Endodermal cell (in vitro differentiated cells): ENCODE measurements at regions not wholly inside any gene's neighbourhood (a gene's known extent, or its start where the extent isn't known, plus 50 kb on each side); places are given as distances from the start of the nearest gene placed in this dataset.

Experiments used
- DNase-seq: peaks from one replicate; pipeline ENCODE4 v3.0.0-alpha.2; 2017
- H3K27ac ChIP-seq: 2 replicates; pipeline ENCODE4 v1.5.1; 2013; ENCODE audit warnings: mild to moderate bottlenecking, low read depth, low read length, moderate library complexity
- H3K27me3 ChIP-seq: 2 replicates; pipeline ENCODE4 v1.6.1; 2013; ENCODE audit warnings: mild to moderate bottlenecking, low read length, moderate library complexity; ENCODE audit not compliant: insufficient read depth, control insufficient read depth, poor library complexity, severe bottlenecking
- H3K36me3 ChIP-seq: 2 replicates; pipeline ENCODE4 v1.7.0; 2013; ENCODE audit warnings: mild to moderate bottlenecking, low read length, moderate library complexity; ENCODE audit not compliant: control insufficient read depth, insufficient read depth
- H3K4me1 ChIP-seq: one replicate; pipeline ENCODE4 v1.7.0; 2013; ENCODE audit warnings: low read length; ENCODE audit not compliant: control insufficient read depth, insufficient read depth
- H3K4me3 ChIP-seq: 2 replicates; pipeline ENCODE4 v1.5.1; 2013; ENCODE audit warnings: mild to moderate bottlenecking, low read length, moderate library complexity
- H3K9ac ChIP-seq: 2 replicates; pipeline ENCODE4 v1.6.1; 2013; ENCODE audit warnings: mild to moderate bottlenecking, low read length, moderate library complexity; ENCODE audit not compliant: poor library complexity, severe bottlenecking; ENCODE audit errors: extremely low read depth
- H3K9me3 ChIP-seq: 2 replicates; pipeline ENCODE4 v1.6.1; 2013; ENCODE audit warnings: mild to moderate bottlenecking, low read length, moderate library complexity; ENCODE audit not compliant: control insufficient read depth
- H3K27ac Mint-ChIP-seq: 2 replicates; pipeline ENCODE4 v1.8.0; 2020; ENCODE audit warnings: mixed read lengths
- H3K27me3 Mint-ChIP-seq: 2 replicates; pipeline ENCODE4 v1.8.0; 2021; ENCODE audit warnings: mild to moderate bottlenecking, mixed read lengths; ENCODE audit not compliant: insufficient read depth
- H3K36me3 Mint-ChIP-seq: 2 replicates; pipeline ENCODE4 v1.8.0; 2020; ENCODE audit warnings: low read depth, mixed read lengths
- H3K4me1 Mint-ChIP-seq: 2 replicates; pipeline ENCODE4 v1.8.0; 2020; ENCODE audit warnings: mixed read lengths
- H3K4me3 Mint-ChIP-seq: 2 replicates; pipeline ENCODE4 v1.8.0; 2020; ENCODE audit warnings: mild to moderate bottlenecking, moderate library complexity, mixed read lengths
- H3K9me3 Mint-ChIP-seq: 2 replicates; pipeline ENCODE4 v1.8.0; 2020; ENCODE audit warnings: mild to moderate bottlenecking, mixed read lengths
- WGBS, 2 experiments: methylation state at CpG; one replicate each; pipeline versions ENCODE4 v1.1.5 to v1.1.7; 2013; ENCODE audit warnings: missing lambda C conversion rate in 2 of 2, mixed read lengths in 1 of 2; ENCODE audit not compliant: insufficient coverage in 1 of 2, insufficient read length in 1 of 2; 5-methylcytosine and 5-hydroxymethylcytosine counted together
- TF ChIP-seq, protein P1 (sequence below): fragments of 200-600 bp; sonication (generic); conservative IDR thresholded peaks from 2 replicates; pipeline ENCODE4 v1.5.0; 2021; ENCODE audit warnings: antibody characterized with exemption, mild to moderate bottlenecking

GRCh38 chr13:111420113-111420876, 99.9 kb downstream of the TEX29 start:
- Histone ChIP-seq H3K27ac (no peak overlapping the region), H3K4me3 (no peak overlapping the region), H3K4me1 (no peaks in the 10 kb centered on the region), H3K36me3 (no peaks in the 10 kb centered on the region), H3K9me3 (no peaks in the 10 kb centered on the region), H3K9ac (no peak overlapping the region), H3K27me3 (no peaks in the 10 kb centered on the region)
- TF ChIP-seq, protein P1, sequence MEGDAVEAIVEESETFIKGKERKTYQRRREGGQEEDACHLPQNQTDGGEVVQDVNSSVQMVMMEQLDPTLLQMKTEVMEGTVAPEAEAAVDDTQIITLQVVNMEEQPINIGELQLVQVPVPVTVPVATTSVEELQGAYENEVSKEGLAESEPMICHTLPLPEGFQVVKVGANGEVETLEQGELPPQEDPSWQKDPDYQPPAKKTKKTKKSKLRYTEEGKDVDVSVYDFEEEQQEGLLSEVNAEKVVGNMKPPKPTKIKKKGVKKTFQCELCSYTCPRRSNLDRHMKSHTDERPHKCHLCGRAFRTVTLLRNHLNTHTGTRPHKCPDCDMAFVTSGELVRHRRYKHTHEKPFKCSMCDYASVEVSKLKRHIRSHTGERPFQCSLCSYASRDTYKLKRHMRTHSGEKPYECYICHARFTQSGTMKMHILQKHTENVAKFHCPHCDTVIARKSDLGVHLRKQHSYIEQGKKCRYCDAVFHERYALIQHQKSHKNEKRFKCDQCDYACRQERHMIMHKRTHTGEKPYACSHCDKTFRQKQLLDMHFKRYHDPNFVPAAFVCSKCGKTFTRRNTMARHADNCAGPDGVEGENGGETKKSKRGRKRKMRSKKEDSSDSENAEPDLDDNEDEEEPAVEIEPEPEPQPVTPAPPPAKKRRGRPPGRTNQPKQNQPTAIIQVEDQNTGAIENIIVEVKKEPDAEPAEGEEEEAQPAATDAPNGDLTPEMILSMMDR = no peak
- Mint-ChIP-seq H3K36me3 (no peaks in the 10 kb centered on the region), H3K27me3 (peaks cover 2% of the 10 kb centered on the region), H3K27ac (no peak overlapping the region), H3K9me3 (no peaks in the 10 kb centered on the region), H3K4me1 (no peaks in the 10 kb centered on the region), H3K4me3 (no peak overlapping the region)
- WGBS, 2 experiments = 87% methylated on average over 11 to 20 of the region's 20 CpGs
- DNase-seq = peak; percentile 32

GRCh38 chr13:111421216-111421615, 100.8 kb downstream of the TEX29 start:
- Histone ChIP-seq H3K4me1 (no peaks in the 10 kb centered on the region), H3K36me3 (no peaks in the 10 kb centered on the region), H3K4me3 (no peak overlapping the region), H3K9me3 (no peaks in the 10 kb centered on the region), H3K27ac (no peak overlapping the region), H3K27me3 (no peaks in the 10 kb centered on the region), H3K9ac (no peak overlapping the region)
- Mint-ChIP-seq H3K27me3 (peaks cover 2% of the 10 kb centered on the region), H3K4me3 (no peak overlapping the region), H3K4me1 (no peaks in the 10 kb centered on the region), H3K36me3 (no peaks in the 10 kb centered on the region), H3K9me3 (no peaks in the 10 kb centered on the region), H3K27ac (no peak overlapping the region)
- TF ChIP-seq, protein P1 = no peak
- peak; percentile 34 for DNase-seq
- 90 to 100% methylated on average over 3 to 11 of the region's 11 CpGs for WGBS, 2 experiments

GRCh38 chr13:111422348-111422747, 101.9 kb downstream of the TEX29 start:
- TF ChIP-seq, protein P1 = no peak
- H3K27me3 Mint-ChIP-seq = peaks cover 2% of the 10 kb centered on the region
- no peak overlapping the region for H3K9ac ChIP-seq
- H3K36me3 Mint-ChIP-seq = no peaks in the 10 kb centered on the region
- H3K4me1 ChIP-seq = no peaks in the 10 kb centered on the region
- H3K9me3 Mint-ChIP-seq = no peaks in the 10 kb centered on the region
- H3K4me3 ChIP-seq = no peak overlapping the region
- H3K27ac Mint-ChIP-seq = no peak overlapping the region
- H3K27ac ChIP-seq = no peak overlapping the region
- WGBS, 2 experiments = 85 to 87% methylated on average over 13 of the region's 13 CpGs
- H3K9me3 ChIP-seq = no peaks in the 10 kb centered on the region
- peak; percentile 33 for DNase-seq
- H3K4me1 Mint-ChIP-seq = no peaks in the 10 kb centered on the region
- H3K4me3 Mint-ChIP-seq = no peak overlapping the region
- no peaks in the 10 kb centered on the region for H3K36me3 ChIP-seq
- no peaks in the 10 kb centered on the region for H3K27me3 ChIP-seq
